Endothelial cell of umbilical vein (primary cell): ENCODE measurements at regions not wholly inside any gene's neighbourhood (a gene's known extent, or its start where the extent isn't known, plus 50 kb on each side); places are given as distances from the start of the nearest gene placed in this dataset.

Source experiments
- BruUV-seq: library from RNA; stranded (reverse); fragments of 400-500 nt; replicated peaks from 2 replicates; lab custom pipeline; 2021; lab: Mats Ljungman, UMichigan
- CTCF ChIA-PET: fragments of 300-600, 350-600 bp; sonication (Branson Sonifier 250); formaldehyde crosslinking; loops from one replicate; lab custom pipeline; 2021; ENCODE audit warnings: antibody characterized with exemption, inconsistent platforms; lab: Charles Lee
- POLR2A ChIA-PET: fragments of 300-600, 350-600 bp; sonication (Branson Sonifier 250); formaldehyde crosslinking; loops from one replicate; lab custom pipeline; 2021; ENCODE audit warnings: antibody characterized with exemption, inconsistent platforms; lab: Charles Lee
- DNase-seq: peaks from one replicate; pipeline ENCODE4 v3.0.0-alpha.2; 2011; ENCODE audit warnings: low read depth, low spot score
- FAIRE-seq: peaks from 2 replicates; lab custom pipeline; 2011; peaks lifted over from hg19 to GRCh38; lab: Jason Lieb, UNC
- H2AFZ ChIP-seq: 2 replicates; pipeline ENCODE4 v1.6.0; 2012; ENCODE audit warnings: low read depth, low read length, control low read depth, inconsistent platforms
- H3K27ac ChIP-seq: 2 replicates; pipeline ENCODE4 v1.5.1; 2011; ENCODE audit warnings: low read depth, mild to moderate bottlenecking, control low read depth, low read length, moderate library complexity; ENCODE audit not compliant: insufficient read depth
- H3K27me3 ChIP-seq, 2 experiments: 2 replicates each; pipeline versions ENCODE4 v1.6.0 to v1.6.1; 2011; ENCODE audit warnings: low read length in 2 of 2, mixed read lengths in 1 of 2; ENCODE audit not compliant: control insufficient read depth in 2 of 2, insufficient read depth in 2 of 2
- H3K36me3 ChIP-seq, 2 experiments: 2 replicates in 1 of 2; 3 replicates in 1 of 2; pipeline ENCODE4 v1.5.1; 2011; ENCODE audit warnings: low read length in 2 of 2, mild to moderate bottlenecking in 1 of 2, moderate library complexity in 1 of 2; ENCODE audit not compliant: control insufficient read depth in 2 of 2, insufficient read depth in 2 of 2; ENCODE audit errors: extremely low read depth in 1 of 2
- H3K4me1 ChIP-seq: 3 replicates; pipeline ENCODE4 v1.5.1; 2011; ENCODE audit warnings: mild to moderate bottlenecking, low read length; ENCODE audit not compliant: control insufficient read depth, insufficient read depth; ENCODE audit errors: extremely low read depth
- H3K4me2 ChIP-seq: 2 replicates; pipeline ENCODE4 v1.6.1; 2011; ENCODE audit warnings: low read length, control low read depth, mixed read lengths; ENCODE audit not compliant: insufficient read depth
- H3K4me3 ChIP-seq, 3 experiments: fragments of 200-600 bp in 1 of 3; sonication (generic), shearing (Covaris generic) in 1 of 3; replicated peaks in 1 of 3; 2 replicates each; pipeline ENCODE4 v1.5.1; 2011 to 2016; ENCODE audit warnings: control low read depth in 3 of 3, low read length in 3 of 3, mild to moderate bottlenecking in 2 of 3, inconsistent platforms in 1 of 3, low read depth in 1 of 3, moderate library complexity in 1 of 3; ENCODE audit not compliant: insufficient read depth in 1 of 3
- H3K79me2 ChIP-seq: 2 replicates; pipeline ENCODE4 v1.6.0; 2012; ENCODE audit warnings: low read length, inconsistent platforms; ENCODE audit not compliant: control insufficient read depth, insufficient read depth
- H3K9ac ChIP-seq: replicated peaks from 2 replicates; pipeline ENCODE3; 2011; ENCODE audit warnings: low read length, control low read depth; ENCODE audit not compliant: insufficient read depth; ENCODE audit errors: extremely low read depth
- H3K9me1 ChIP-seq: replicated peaks from 3 replicates; pipeline ENCODE4 v1.6.0; 2011; ENCODE audit warnings: mild to moderate bottlenecking, low read length; ENCODE audit not compliant: control insufficient read depth, insufficient read depth; ENCODE audit errors: extremely low read depth
- H3K9me3 ChIP-seq: replicated peaks from 2 replicates; pipeline ENCODE4 v1.5.1; 2012; ENCODE audit warnings: low read length, inconsistent platforms; ENCODE audit not compliant: control insufficient read depth, insufficient read depth
- H4K20me1 ChIP-seq: replicated peaks from 2 replicates; pipeline ENCODE3; 2011; ENCODE audit warnings: mild to moderate bottlenecking, low read length; ENCODE audit not compliant: control insufficient read depth, insufficient read depth; ENCODE audit errors: extremely low read depth
- EZH2 ChIP-seq: IDR thresholded peaks from 2 replicates; pipeline ENCODE4 v1.6.1; 2012; ENCODE audit warnings: borderline replicate concordance, low read depth, mild to moderate bottlenecking, moderate library complexity, low read length, inconsistent platforms; ENCODE audit not compliant: severe bottlenecking
- FOS ChIP-seq: IDR thresholded peaks from 2 replicates; pipeline ENCODE4 v1.6.1; 2011; ENCODE audit warnings: mild to moderate bottlenecking, low read length, moderate library complexity, borderline replicate concordance; ENCODE audit not compliant: insufficient read depth
- GATA2 ChIP-seq: IDR thresholded peaks from 2 replicates; pipeline ENCODE4 v1.7.0; 2011; ENCODE audit warnings: low read depth, mild to moderate bottlenecking, moderate library complexity, mixed read lengths, low read length; ENCODE audit not compliant: insufficient read length, insufficient read depth
- JUN ChIP-seq: IDR thresholded peaks from 2 replicates; pipeline ENCODE4 v1.6.1; 2011; ENCODE audit warnings: borderline replicate concordance, low read depth; ENCODE audit not compliant: insufficient read length, insufficient read depth
- MAX ChIP-seq: IDR thresholded peaks from 2 replicates; pipeline ENCODE4 v1.6.1; 2011; ENCODE audit not compliant: insufficient read depth, insufficient read length
- MYC ChIP-seq: IDR thresholded peaks from one replicate; pipeline ENCODE4 v1.6.1; 2011; ENCODE audit warnings: mild to moderate bottlenecking, low read depth, low read length
- POLR2A ChIP-seq: IDR thresholded peaks from 2 replicates; pipeline ENCODE4 v1.6.1; 2012; ENCODE audit warnings: low read depth, mild to moderate bottlenecking, control low read depth, low read length
- POLR2AphosphoS5 ChIP-seq: IDR thresholded peaks from 2 replicates; pipeline ENCODE4 v1.6.1; 2012; ENCODE audit warnings: low read depth, mild to moderate bottlenecking, control low read depth, low read length, moderate library complexity; ENCODE audit not compliant: insufficient read depth
- dilution Hi-C: fragments of 300-500 bp; cut with MboI; formaldehyde crosslinking; loops from one replicate; pipeline ENCODE4 v1.15.0; 2019; ENCODE audit warnings: low sequenced_read_pairs; ENCODE audit not compliant: extremely low pct_ligation_motif_present
- intact Hi-C: fragments of 100-400 bp; cut with micrococcal nuclease; formaldehyde crosslinking; loops from one replicate; pipeline ENCODE4 v1.10.0; 2022
- TF ChIP-seq, protein P1 (sequence below), 2 donors: IDR thresholded peaks; 1 replicate in 1 of 2; 2 replicates in 1 of 2; pipeline ENCODE4 v1.5.1; 2011; ENCODE audit warnings: low read length in 2 of 2, mild to moderate bottlenecking in 2 of 2, moderate library complexity in 2 of 2, control low read depth in 1 of 2, inconsistent platforms in 1 of 2, low read depth in 1 of 2; ENCODE audit not compliant: insufficient read depth in 1 of 2; ENCODE audit errors: extremely low read depth in 1 of 2

GRCh38 chr6:56819604-56820003 is 135.3 kb upstream of the BEND6 start:
- Histone ChIP-seq H3K4me3 (no peak overlapping the region), H3K9me1 (peaks cover 2% of the 10 kb centered on the region), H3K4me2 (no peak overlapping the region), H3K9me3 (no peaks in the 10 kb centered on the region), H3K27ac (no peak overlapping the region), H3K4me1 (peaks cover 11% of the 10 kb centered on the region), H2AFZ (no peak overlapping the region), H4K20me1 (peaks cover 17% of the 10 kb centered on the region), H3K27me3 (no peaks in the 10 kb centered on the region), H3K36me3 (no peaks in the 10 kb centered on the region), H3K9ac (no peak overlapping the region), H3K79me2 (peaks cover 73% of the 10 kb centered on the region)
- POLR2A ChIA-PET, result no interaction called here
- dilution Hi-C loops (no loop called here), intact Hi-C loops (no loop called here)
- DNase-seq (no peak), FAIRE-seq (no peak)
- CTCF ChIA-PET, result interaction anchor here (0.7 to 2.2 kb wide), 8 partner anchors 9 to 238 kb away, joined by 3 to 6 read pairs (median 4); no protein-coding TSS in a partner anchor
- TF ChIP-seq FOS, result no peak
- no peak for TF ChIP-seq EZH2
- TF ChIP-seq GATA2, result no peak
- TF ChIP-seq MYC, result no peak
- TF ChIP-seq JUN, result no peak
- TF ChIP-seq, protein P1, sequence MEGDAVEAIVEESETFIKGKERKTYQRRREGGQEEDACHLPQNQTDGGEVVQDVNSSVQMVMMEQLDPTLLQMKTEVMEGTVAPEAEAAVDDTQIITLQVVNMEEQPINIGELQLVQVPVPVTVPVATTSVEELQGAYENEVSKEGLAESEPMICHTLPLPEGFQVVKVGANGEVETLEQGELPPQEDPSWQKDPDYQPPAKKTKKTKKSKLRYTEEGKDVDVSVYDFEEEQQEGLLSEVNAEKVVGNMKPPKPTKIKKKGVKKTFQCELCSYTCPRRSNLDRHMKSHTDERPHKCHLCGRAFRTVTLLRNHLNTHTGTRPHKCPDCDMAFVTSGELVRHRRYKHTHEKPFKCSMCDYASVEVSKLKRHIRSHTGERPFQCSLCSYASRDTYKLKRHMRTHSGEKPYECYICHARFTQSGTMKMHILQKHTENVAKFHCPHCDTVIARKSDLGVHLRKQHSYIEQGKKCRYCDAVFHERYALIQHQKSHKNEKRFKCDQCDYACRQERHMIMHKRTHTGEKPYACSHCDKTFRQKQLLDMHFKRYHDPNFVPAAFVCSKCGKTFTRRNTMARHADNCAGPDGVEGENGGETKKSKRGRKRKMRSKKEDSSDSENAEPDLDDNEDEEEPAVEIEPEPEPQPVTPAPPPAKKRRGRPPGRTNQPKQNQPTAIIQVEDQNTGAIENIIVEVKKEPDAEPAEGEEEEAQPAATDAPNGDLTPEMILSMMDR (IDR thresholded peaks at IDR 0.05; ENCODE audit: extremely low read depth in 1 of 2, insufficient read depth in 1 of 2, low read depth in 1 of 2, low read length in 2 of 2), result no peak
- BruUV-seq, result no TSS peak

DNA sequence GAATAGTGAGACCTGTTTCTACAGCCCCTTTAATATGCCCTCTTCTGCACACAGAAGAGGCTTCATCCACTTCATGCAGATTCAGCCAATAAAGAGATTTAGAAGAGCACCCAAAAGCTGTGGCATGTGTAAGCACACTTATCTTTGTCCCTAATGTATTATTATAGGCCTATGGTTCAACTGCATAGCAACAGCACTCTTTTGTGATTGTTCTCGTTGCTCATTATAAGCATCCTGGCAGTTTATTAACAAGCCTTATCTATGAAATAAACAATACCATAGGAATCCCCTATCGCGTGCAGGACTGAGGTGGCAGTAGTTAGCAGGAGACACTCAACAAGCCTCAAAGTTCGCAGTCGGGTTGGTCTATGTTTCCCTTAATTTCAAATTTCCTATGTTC is 138.5 kb upstream of the BEND6 start:
- no peaks in the 10 kb centered on the region for H3K9me3 ChIP-seq
- H3K79me2 ChIP-seq, result peaks cover 68% of the 10 kb centered on the region
- H3K4me1 ChIP-seq, result peaks cover 11% of the 10 kb centered on the region
- peaks cover 17% of the 10 kb centered on the region for H4K20me1 ChIP-seq
- dilution Hi-C loops (no loop called here), intact Hi-C loops (no loop called here)
- H3K36me3 ChIP-seq, result no peaks in the 10 kb centered on the region
- no TSS peak for BruUV-seq
- H3K27ac ChIP-seq, result no peak overlapping the region
- no peak for TF ChIP-seq MAX
- TF ChIP-seq EZH2, result no peak
- TF ChIP-seq JUN, result no peak
- TF ChIP-seq, protein P1 (IDR thresholded peaks at IDR 0.05; ENCODE audit: extremely low read depth in 1 of 2, insufficient read depth in 1 of 2, low read depth in 1 of 2, low read length in 2 of 2), result no peak
- no peak for TF ChIP-seq POLR2A
- TF ChIP-seq POLR2AphosphoS5, result no peak
- TF ChIP-seq MYC, result no peak
- no peak for TF ChIP-seq GATA2
- no peak for TF ChIP-seq FOS
- DNase-seq (no peak), FAIRE-seq (no peak)
- H3K9me1 ChIP-seq, result no peaks in the 10 kb centered on the region
- H3K4me3 ChIP-seq, result no peak overlapping the region
- no peak overlapping the region for H2AFZ ChIP-seq
- no peak overlapping the region for H3K9ac ChIP-seq
- no peaks in the 10 kb centered on the region for H3K27me3 ChIP-seq
- ChIA-PET CTCF (interaction anchor here (1.2 kb wide), 1 partner anchor 179 kb away, joined by 3 read pairs; no protein-coding TSS in a partner anchor), POLR2A (no interaction called here)
- no peak overlapping the region for H3K4me2 ChIP-seq
